NCI-H2107 treated with DMSO at 0.1 percent for 48 hours (cell line): ENCODE measurements at regions not wholly inside any gene's neighbourhood (a gene's known extent, or its start where the extent isn't known, plus 50 kb on each side); places are given as distances from the start of the nearest gene placed in this dataset.
"Not testable (repeated sequence)": the region's sequence is repeated elsewhere in the genome, so short reads cannot be mapped to it uniquely, and the experiment has no call there.

ENCODE experiments used
- DNase-seq: peaks from one replicate; lab custom pipeline; 2025; ENCODE audit not compliant: unreplicated experiment; lab: John Stamatoyannopoulos, UW

DNA sequence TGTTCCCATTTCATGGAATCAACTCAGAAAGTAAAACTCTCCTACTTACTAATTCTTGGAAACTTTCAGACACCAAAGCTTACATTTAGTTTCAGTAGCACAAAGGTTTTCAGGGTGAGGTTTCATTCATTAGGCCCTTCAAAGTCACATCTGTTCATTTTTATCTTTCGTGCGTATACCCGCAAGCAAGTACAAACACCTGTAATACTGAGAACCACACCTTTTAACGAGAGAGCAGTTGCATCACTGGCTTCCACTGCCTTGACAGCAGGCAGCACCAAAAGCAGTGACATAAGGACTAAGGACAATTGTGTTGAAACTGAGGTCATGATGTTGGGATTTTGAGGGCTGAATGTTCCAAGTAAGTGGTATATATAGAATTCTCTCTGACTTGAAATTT lies 60.5 kb downstream of the GOLGA6L22 start:
- DNase-seq: not testable (repeated sequence)

DNA sequence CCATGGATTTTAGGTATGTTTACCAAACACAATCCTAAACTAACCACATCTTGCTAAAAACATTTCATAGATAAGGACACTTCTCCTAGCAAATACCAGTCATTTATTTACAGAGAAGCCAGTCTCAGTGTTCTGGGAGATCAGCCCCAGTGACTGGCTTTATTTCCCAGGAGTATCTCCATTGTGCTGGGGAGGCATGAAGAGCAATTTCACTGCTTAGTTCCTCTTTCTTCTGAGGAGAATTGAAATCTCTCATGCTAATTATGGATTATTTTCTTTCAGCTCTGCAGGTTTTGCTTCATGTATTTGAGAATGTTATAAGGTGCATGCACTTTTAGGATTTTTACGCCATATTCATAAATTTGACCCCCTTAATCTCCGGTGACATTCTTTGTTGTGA lies 67.8 kb downstream of the GOLGA6L22 start:
- DNase-seq: not testable (repeated sequence)

DNA sequence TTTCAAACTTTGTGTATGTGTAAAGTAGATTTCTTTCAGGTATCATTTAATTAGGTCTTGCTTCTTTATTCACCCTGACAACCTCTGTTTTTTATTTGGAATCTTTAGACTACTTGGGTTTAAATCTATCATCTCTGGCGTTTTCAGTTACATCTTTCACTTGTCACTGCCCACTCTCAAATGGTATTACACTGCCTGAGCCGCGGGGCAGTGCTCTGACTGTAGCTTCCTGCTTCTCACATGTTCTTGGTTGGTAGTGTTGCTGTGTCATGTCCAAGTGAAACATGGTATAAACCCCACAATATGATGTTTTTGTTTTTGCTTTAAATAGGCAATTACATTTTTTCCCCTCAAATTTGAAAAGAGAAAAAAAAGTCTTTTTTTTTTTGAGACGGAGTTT lies 68.3 kb downstream of the GOLGA6L22 start:
- not testable (repeated sequence) for DNase-seq

DNA sequence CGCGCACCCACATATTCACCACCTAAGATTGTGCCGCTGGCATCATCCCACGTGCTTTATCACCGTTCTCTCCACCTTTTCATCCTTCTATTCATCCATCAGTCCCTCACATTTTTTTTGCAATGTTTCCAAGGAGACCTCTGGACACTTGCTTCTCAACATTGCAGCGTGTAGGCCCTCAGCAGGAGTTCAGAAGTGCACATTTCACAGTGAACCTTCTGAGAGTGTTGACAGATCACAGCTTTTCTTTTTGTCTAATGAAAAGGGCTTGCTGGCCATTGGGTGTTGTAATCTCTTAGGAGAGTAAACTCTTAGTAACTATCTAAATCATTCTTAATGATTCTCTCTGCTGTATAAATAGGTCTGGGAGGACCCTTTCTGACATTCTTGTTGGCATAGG lies 70.5 kb downstream of the GOLGA6L22 start:
- not testable (repeated sequence) for DNase-seq

DNA sequence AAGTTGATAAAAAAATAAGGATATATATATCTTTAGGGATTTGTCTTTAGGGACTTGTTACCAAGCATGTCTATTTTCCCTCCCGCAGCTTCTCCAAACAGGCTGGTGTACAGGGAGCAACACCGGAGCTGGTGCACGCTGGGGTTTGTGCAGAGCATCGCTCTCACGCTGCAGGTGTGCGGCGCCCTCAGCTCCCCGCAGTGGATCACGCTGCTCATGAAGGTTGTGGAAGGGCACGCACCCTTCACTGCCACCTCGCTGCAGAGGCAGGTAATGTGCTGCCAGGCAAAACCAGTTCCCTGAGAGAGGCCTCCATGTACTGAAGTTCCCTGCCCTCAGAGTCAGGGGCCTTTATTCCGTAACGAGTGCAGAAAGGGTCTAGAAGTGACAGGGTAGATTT lies 101.0 kb downstream of the GOLGA6L22 start:
- not testable (repeated sequence) for DNase-seq

DNA sequence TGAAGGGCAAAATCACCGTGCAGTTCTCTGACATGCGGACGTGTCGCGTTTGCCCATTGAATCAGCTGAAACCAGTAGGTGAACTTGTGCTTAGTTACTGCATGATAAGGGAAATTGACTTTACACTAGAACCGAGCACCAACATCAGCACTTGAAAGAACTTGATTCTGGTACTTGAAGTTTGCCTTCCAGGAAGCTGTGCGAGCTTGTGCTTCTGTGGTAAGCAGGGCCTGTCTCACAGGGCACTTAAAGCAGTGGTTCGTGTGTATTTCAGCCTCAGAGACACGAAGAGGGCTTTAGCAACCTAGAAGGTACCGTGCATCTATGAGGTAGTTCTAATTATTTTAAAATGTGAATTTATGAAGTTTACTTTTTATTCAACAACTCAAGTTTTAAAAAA lies 103.0 kb downstream of the GOLGA6L22 start:
- DNase-seq: not testable (repeated sequence)

DNA sequence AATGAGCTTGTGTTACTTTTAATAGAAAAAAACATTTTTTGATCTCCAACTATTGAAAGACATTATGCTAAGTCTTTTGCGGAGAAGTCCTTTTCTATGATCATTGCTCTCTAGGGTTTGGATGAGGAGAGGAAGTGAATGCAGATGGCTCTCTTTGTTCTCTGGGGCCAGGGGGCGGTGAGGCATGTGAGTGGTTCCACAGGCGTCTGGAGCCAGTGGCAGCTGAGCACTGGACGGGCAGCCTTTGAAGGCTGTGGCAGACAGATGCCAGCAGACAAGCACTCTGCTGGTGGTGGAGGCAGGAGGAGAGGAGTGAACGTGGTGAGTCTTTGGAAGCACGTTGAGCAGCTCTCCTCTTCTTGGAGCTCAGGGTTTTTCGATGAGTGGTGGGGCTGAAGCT lies 107.8 kb downstream of the GOLGA6L22 start:
- DNase-seq: not testable (repeated sequence)

DNA sequence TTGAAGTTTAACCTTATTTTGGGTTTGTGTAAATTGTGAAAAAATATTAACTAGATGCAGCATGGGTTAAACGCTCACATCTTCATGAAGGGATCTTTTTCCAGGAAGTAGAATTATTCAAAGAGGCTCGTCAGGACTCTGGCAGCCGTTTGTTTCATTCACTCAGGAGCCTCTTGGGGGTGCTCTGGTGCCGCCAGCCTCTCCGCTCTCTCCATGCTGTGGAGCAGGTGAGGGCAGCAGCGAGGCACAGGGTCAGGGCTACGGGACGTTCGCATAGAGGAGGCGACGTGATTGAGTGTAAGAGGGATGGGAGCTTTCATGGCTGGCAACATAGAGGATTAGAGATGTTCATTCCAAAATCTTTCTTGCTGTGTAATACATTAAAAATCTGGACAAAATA lies 110.8 kb downstream of the GOLGA6L22 start:
- DNase-seq: not testable (repeated sequence)

DNA sequence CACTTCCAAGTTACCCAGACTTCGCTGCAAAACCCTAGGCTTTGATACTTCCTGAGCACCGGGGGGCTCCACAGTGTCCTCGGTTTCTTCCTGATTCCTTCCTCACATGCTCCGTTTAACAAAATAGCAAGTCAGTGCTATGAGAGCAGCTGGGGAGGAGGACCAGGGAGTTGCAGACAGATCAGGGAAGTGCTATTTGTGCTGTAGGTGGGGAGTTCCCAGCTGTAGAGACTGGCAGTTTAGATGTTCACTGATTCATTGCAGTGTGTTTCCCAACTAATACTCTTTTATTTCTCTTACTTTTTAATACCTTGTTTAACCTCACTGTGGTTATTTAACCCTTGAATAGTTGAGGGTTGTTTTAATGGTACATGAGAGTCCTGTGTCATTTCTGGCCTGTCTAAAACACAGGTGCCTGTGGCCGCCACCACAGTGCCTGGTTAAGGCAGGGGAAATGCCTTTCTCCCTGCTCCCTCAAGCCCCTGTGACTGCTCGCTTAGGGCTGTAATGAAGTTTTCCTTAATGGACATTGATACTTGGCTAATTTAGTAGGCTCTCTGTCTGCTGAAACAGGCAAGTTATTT lies 113.5 kb downstream of the GOLGA6L22 start:
- DNase-seq: not testable (repeated sequence)

DNA sequence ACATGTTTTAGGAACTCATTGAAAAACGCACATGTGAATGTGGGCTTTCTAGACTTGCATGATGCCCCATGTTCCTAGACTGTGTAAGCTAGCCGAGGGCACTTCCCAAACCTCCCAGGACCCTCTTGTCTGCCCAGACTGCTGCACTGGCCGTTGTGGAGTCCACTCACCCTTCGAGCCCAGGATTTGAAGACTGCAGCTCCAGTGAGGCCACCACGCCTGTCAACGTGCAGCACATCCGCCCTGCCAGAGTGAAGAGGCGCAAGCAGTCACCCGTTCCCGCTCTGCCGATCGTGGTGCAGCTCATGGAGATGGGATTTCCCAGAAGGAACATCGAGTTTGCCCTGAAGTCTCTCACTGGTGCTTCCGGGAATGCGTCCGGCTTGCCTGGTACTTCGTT lies 114.1 kb downstream of the GOLGA6L22 start:
- DNase-seq: not testable (repeated sequence)

DNA sequence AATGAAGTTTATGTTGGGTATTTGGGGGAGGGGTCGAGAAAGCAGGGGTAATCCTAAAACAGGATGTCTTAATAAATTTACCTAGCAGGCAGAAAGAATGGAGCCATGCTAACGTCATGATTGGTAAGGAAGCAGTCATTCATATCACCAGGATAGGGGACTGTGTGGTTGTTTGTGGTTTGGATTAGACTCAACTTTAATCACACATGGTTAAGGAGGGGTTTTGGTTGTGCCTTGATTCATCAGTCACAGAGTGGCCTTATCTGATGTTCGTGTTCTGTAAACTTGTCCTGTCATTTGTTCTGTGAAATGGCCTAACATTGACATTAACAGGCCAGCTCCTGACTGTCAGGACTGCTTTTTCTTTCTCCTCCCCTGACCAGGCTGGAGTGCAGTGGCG lies 119.1 kb downstream of the GOLGA6L22 start:
- not testable (repeated sequence) for DNase-seq

DNA sequence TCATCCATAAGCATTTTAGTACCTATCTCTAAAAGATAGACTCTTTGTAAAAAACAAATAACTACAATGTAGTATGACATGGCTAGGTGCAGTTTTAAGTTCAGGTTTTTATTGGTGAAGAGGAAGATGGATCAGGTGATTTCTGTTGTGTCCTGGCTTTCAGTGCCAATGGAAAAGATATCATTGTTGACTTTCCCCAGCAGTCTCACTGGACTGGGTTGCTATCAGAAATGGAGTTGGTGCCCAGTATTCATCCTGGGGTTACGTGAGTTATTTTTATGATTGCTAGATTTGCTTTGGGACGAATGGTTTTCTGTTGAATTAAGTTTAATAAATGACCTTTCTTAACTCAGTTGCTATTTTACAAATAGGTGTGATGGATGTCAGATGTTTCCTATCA lies 120.5 kb downstream of the GOLGA6L22 start:
- not testable (repeated sequence) for DNase-seq

DNA sequence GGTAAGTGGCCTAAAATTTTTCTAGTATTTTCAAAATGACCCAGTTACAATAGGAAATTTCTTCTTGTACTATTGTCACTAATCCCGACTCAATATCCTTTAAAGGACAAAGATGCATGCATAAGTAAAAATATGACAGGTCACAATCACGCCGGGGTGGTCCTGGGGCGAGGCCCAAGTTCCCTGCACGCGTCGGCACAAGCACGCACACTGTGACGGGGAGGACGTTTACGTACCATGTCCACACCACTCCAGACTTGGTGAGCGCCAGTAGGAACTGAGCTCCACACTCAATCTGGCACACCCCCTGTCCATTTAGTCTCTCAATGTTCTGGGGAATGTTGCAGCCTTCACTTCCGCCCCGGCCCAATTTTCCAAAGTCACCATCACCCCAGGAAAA lies 128.7 kb downstream of the GOLGA6L22 start:
- DNase-seq: not testable (repeated sequence)

DNA sequence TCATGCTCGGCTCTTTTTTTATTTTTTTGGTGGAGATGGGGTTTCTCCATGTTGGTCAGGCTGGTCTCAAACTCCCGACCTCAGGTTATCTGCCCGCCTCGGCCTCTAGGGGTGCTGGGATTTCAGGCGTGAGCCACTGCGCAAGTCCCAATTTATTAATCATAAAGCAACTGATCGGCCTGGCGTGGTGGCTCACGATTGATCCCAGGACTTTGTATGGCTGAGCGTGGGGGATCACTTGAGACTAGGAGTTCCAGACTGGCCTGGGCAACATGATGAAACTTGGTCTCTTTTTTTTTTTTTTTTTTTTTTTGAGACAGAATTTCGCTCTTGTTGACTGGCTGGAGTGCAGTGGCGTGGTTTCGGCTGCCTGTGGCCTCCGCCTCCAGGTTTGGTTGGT lies 139.8 kb downstream of the GOLGA6L22 start:
- DNase-seq: not testable (repeated sequence)

DNA sequence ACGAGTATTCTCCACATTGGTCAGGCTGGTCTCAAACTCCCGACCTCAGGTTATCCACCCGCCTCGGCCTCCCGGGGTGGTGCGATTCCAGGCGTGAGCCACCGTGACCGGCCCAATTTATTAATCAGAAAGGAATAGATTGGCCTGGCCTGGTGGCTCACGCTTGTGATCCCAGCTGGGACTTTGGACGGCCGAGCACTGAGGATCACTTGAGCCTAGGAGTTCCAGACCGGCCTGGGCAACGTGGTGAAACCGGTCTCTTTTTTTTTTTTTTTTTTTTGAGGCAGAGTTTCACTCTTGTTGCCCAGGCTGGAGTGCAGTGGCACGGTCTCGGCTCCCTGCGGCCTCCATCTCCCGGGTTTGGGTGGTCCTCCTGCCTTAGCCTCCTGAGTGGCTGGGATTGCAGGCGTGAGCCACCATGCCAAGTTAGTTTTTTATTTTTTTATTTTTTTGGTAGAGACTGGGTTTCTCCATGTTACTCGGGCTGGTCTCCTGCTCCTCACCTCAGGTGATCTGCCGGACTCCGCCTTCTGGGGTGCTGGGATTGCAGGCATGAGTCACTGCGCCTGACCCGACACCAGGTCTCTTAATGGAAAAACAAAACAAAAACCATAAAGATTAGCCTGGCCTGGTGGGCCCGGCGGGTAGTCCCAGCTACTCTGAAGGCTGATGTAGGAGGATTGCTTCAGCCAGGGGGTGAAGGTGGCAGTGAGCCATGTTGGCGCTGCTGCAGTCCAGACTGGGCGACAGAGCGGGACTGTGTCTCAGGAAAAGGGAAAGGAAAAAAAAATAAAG lies 141.0 kb downstream of the GOLGA6L22 start:
- not testable (repeated sequence) for DNase-seq

DNA sequence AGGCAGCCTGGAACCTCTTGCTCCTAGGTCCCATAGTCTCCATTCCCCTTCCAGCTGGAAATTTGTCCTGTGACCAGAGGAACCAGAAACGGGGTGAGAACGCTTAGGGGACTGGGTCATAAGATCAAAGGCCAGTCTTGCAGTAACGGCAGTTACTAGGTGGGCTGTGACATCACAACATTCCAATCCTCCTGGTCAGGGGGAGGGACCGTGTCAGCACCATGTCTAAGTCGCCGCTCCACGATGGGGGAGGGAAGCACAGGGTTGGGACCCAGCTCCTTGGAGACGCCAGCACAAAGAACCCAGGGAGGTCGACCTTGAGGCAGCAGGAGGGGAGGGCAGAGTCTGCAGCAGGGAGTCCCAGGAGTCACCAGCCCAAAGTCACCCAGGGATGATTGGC lies 158.3 kb downstream of the GOLGA6L22 start:
- not testable (repeated sequence) for DNase-seq

DNA sequence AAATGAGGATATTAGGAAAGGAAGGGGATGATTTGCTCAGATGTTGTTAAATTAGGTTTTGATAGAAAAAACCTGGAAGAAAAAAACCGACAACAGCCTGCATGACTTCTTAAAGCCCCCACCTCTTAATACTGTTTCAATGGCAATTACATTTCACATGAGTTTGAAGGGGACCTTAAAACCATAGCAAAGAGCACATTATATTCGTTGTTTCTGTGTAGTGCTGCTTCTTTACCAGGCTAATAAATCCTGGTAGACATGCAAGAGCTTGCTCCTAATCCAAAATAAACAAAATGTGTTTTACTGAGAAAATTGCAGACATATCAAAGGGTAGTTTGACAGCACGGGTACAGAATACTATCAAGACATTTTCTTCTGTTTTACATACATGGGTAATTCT lies 154.7 kb upstream of the NIPA1 start:
- DNase-seq: not testable (repeated sequence)

DNA sequence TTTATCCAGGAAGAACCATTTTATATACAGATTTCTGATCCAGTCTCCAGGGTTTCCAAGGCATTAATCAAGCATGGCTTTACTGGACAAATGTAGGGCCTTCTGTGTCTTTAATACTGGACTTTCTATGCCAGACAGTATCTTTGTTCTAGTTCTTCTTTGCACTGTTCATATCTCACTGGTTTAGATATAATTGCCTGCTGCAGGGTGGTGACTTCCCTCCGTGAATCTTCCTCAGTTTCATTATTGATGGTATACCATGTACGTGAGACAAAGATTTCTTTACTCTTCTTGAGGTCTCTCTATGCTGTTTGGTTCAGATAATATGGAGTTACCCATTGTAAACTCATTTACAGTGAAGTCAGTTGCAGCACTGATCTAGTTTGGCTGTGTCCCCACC lies 146.5 kb upstream of the NIPA1 start:
- DNase-seq: not testable (repeated sequence)

DNA sequence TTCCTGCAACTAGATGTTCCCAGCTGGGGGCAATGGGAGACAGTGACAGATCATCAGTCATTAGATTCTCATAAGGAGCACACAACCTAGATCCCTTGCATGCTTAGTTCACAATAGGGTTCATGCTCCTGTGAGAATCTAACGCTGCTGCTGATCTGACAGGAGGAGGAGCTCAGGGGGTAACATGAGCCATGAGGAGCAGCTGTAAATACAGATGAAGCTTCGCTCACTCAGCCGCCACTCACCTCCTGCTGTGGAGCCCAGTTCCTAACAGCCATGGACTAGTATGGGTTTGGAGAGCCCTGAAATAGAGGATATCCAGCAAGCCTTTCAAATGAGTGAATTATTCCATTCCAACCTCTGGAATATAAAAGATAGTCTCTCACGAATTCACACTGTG lies 137.0 kb upstream of the NIPA1 start:
- not testable (repeated sequence) for DNase-seq

DNA sequence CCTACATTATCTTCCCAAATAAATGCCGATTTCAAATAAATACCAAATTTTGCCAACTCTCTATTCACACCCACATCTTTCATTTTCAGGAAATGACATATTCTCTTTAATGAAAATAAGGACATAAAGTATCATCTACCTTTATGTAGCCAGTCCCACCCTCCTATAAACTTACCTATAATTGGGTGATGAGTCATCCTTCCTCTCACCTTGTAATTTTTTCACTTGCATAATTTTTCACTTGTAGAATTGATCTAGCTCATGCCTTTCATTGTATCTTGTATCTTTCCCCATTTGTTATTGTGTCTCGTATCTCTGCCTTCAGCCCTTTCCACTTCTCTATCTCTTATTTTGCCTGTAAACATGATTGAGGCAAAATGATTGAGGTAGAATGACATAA lies 135.3 kb upstream of the NIPA1 start:
- not testable (repeated sequence) for DNase-seq

DNA sequence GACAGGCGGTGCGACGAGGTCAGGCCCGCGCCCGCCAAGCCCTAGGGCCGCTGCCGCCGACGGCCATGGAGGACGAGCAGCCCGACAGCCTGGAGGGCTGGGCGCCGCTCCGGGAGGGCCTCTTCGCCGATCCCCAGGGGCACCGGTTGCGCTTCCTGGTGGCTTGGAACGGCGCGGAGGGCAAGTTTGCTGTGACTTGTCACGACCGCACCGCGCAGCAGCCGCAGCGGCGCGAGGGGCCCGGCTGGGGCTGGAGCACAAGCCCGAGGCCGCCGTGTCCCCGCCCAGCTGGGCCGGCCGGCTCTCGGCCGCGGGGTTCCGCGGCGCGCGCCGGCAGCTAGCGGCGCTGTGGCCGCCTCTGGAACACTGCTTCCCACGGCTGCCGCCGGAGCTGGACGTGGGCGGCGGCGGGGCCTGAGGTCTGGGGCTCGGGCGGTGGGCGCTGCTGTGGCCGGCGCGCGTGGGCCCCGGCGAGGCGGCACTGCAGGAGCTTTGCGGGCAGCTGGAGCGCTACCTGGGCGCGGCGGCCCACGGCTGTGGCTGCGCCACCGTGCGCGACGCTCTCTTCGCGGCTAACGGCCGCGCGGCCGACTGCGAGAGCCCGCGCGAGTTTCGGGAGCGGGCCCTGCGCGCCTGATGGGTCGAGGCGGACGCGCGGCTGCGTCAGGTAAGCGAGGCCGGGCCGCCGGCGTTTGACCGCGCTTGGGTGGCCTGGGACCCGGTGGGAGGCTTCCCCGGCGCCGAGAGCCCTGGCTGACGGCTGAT lies 122.0 kb upstream of the NIPA1 start:
- DNase-seq: not testable (repeated sequence)
